ENCODE measurements at regions not wholly inside any gene's neighbourhood (a gene's known extent, or its start where the extent isn't known, plus 50 kb on each side); places are given as distances from the start of the nearest gene placed in this dataset.

DNA sequence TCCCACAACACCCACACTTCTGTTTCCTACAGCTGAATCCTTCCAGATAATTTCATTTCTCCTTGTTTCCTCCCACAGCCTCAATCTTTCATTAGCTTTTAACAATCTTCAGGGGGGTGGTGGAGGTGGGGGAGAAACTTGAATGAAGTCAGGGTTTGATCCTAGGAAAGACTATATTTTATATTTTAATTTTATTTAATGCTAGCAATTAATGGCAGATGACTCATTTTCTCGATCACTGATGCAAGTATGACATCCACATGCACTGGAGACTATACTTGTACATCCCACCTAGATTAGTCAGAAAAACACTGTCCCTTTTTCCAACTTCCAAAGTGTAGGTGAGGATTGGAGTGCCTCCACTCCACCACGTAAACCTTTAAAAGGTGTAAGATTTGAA lies 1181.3 kb upstream of the AUTS2 start:
- H3K27me3 ChIP-seq (replicated peaks; ENCODE audit: insufficient read depth, low read depth, low read length, poor library complexity): no peaks in the 10 kb centered on the region
- no peak overlapping the region for H3K4me3 ChIP-seq (ENCODE audit: low read depth, low read length, poor library complexity, severe bottlenecking)
- POLR2A ChIA-PET (ENCODE audit: low non-redundant PET): no interaction called here
- CTCF ChIA-PET: interaction anchor here (0.6 kb wide), 1 partner anchor 240 kb away, joined by 10 read pairs; no protein-coding TSS in a partner anchor
- no peaks in the 10 kb centered on the region for H3K36me3 ChIP-seq (ENCODE audit: insufficient read depth, low read length, poor library complexity, severe bottlenecking)
- H3K4me1 ChIP-seq (ENCODE audit: insufficient read depth, low read length, poor library complexity, severe bottlenecking): peaks cover 4% of the 10 kb centered on the region
- TF ChIP-seq EZH2 (IDR thresholded peaks at IDR 0.05; ENCODE audit: borderline replicate concordance, low read depth, low read length, poor library complexity, severe bottlenecking) (no peak), CTCF (conservative IDR thresholded peaks at IDR 0.05; ENCODE audit: low read depth, low read length) (no peak)
- no peak overlapping the region for H3K27ac ChIP-seq (ENCODE audit: low read depth, low read length, poor library complexity, severe bottlenecking)
- H3K9me3 ChIP-seq (ENCODE audit: low read depth, low read length, poor library complexity, severe bottlenecking): no peaks in the 10 kb centered on the region
- intact Hi-C loops (cut with micrococcal nuclease; ENCODE audit: unreplicated experiment): no loop called here
- no peak for DNase-seq (ENCODE audit: low spot score)
- BruUV-seq (replicated peaks): no TSS peak

DNA sequence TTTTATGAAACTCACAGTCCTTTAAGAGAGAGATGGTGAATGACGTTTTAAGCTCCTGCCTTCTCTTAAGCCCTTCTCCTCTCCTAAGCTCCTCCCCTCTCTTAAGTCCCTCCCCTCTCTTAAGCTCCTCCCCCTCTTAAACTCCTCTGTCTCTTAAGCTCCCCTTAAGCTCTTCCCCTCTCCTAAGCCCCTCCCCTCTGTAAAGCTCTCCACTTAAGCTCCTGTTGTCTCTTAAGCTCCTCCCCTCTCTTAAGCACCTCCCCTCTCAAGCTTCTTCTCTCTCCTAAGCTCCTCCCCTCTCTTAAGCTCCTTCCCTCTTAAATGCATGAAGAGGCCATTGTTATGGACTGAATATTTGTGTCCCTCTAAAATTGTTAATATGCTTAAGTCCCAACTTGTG lies 1180.6 kb upstream of the AUTS2 start:
- peaks cover 4% of the 10 kb centered on the region for H3K4me1 ChIP-seq (ENCODE audit: insufficient read depth, low read length, poor library complexity, severe bottlenecking)
- H3K4me3 ChIP-seq (ENCODE audit: low read depth, low read length, poor library complexity, severe bottlenecking): no peak overlapping the region
- peak; percentile 61 for DNase-seq (ENCODE audit: low spot score)
- TF ChIP-seq EZH2 (IDR thresholded peaks at IDR 0.05; ENCODE audit: borderline replicate concordance, low read depth, low read length, poor library complexity, severe bottlenecking) (no peak), CTCF (conservative IDR thresholded peaks at IDR 0.05; ENCODE audit: low read depth, low read length) (no peak)
- no peaks in the 10 kb centered on the region for H3K9me3 ChIP-seq (ENCODE audit: low read depth, low read length, poor library complexity, severe bottlenecking)
- no peaks in the 10 kb centered on the region for H3K27me3 ChIP-seq (replicated peaks; ENCODE audit: insufficient read depth, low read depth, low read length, poor library complexity)
- no peaks in the 10 kb centered on the region for H3K36me3 ChIP-seq (ENCODE audit: insufficient read depth, low read length, poor library complexity, severe bottlenecking)
- no peak overlapping the region for H3K27ac ChIP-seq (ENCODE audit: low read depth, low read length, poor library complexity, severe bottlenecking)
- POLR2A ChIA-PET (ENCODE audit: low non-redundant PET): no interaction called here
- BruUV-seq (replicated peaks): no TSS peak
- intact Hi-C loops (cut with micrococcal nuclease; ENCODE audit: unreplicated experiment): no loop called here
- CTCF ChIA-PET: no interaction called here

GRCh38 chr7:68420342-68421192 lies 1177.7 kb upstream of the AUTS2 start:
- POLR2A ChIA-PET (ENCODE audit: low non-redundant PET): no interaction called here
- H3K27me3 ChIP-seq (replicated peaks; ENCODE audit: insufficient read depth, low read depth, low read length, poor library complexity): no peaks in the 10 kb centered on the region
- no peaks in the 10 kb centered on the region for H3K36me3 ChIP-seq (ENCODE audit: insufficient read depth, low read length, poor library complexity, severe bottlenecking)
- CTCF ChIA-PET: no interaction called here
- no peaks in the 10 kb centered on the region for H3K9me3 ChIP-seq (ENCODE audit: low read depth, low read length, poor library complexity, severe bottlenecking)
- H3K4me1 ChIP-seq (ENCODE audit: insufficient read depth, low read length, poor library complexity, severe bottlenecking): peaks cover 4% of the 10 kb centered on the region
- TF ChIP-seq CTCF (conservative IDR thresholded peaks at IDR 0.05; ENCODE audit: low read depth, low read length): no peak
- no peak for TF ChIP-seq EZH2 (IDR thresholded peaks at IDR 0.05; ENCODE audit: borderline replicate concordance, low read depth, low read length, poor library complexity, severe bottlenecking)
- intact Hi-C loops (cut with micrococcal nuclease; ENCODE audit: unreplicated experiment): no loop called here
- no peak overlapping the region for H3K4me3 ChIP-seq (ENCODE audit: low read depth, low read length, poor library complexity, severe bottlenecking)
- H3K27ac ChIP-seq (ENCODE audit: low read depth, low read length, poor library complexity, severe bottlenecking): no peak overlapping the region
- no TSS peak for BruUV-seq (replicated peaks)
- no peak for DNase-seq (ENCODE audit: low spot score)

Measured in A673 (cell line).